Ovary (tissue), 7 donors: ENCODE measurements at regions not wholly inside any gene's neighbourhood (a gene's known extent, or its start where the extent isn't known, plus 50 kb on each side); places are given as distances from the start of the nearest gene placed in this dataset.
A peak's percentile ranks its signal among the peaks of the same experiment; 100 is the strongest.

Experiments
- DNase-seq, 5 donors: peaks; one replicate each; pipeline ENCODE4 v3.0.0-alpha.2; 2019 to 2020
- H3K27ac ChIP-seq, 2 donors: fragments of 200-600 bp; one replicate each; pipeline versions ENCODE4 v1.5.1 to v1.8.0; 2019 to 2022
- H3K27me3 ChIP-seq: fragments of 200-600 bp; one replicate; pipeline ENCODE4 v1.8.0; 2022
- H3K36me3 ChIP-seq: fragments of 200-600 bp; sonication (generic); one replicate; pipeline ENCODE4 v1.5.1; 2019
- H3K4me1 ChIP-seq: one replicate; pipeline ENCODE4 v1.8.1; 2013; ENCODE audit warnings: mild to moderate bottlenecking, moderate library complexity; ENCODE audit not compliant: insufficient read depth
- H3K4me3 ChIP-seq: fragments of 200-600 bp; sonication (generic); one replicate; pipeline ENCODE4 v1.5.1; 2017
- H3K9me3 ChIP-seq, 2 donors: fragments of 200-600 bp in 1 of 2; sonication (generic) in 1 of 2; one replicate each; pipeline versions ENCODE4 v1.5.1 to v1.8.1; 2013 to 2019; ENCODE audit warnings: mild to moderate bottlenecking in 1 of 2, moderate library complexity in 1 of 2
- EP300 ChIP-seq: sonication (generic); formaldehyde crosslinking; IDR thresholded peaks from one replicate; pipeline ENCODE4 v1.6.1; 2017; ENCODE audit warnings: antibody characterized with exemption
- POLR2A ChIP-seq: fragments of 450-650 bp; IDR thresholded peaks from one replicate; pipeline ENCODE4 v1.6.1; 2017; ENCODE audit warnings: antibody characterized with exemption, mild to moderate bottlenecking, moderate library complexity
- WGBS, 3 donors: extraction: QIAGEN DNeasy Blood & Tissue Kit in 1 of 3; methylation state at CpG; one replicate each; pipeline versions ENCODE4 v1.1.5 to v1.1.7; 2013 to 2017; 5-methylcytosine and 5-hydroxymethylcytosine counted together
- intact Hi-C, 4 donors: fragments of 100-400 bp; cut with DNase I; formaldehyde crosslinking; loops; one replicate each; pipeline versions ENCODE4 v1.11.0 to v1.15.1; 2022 to 2023
- TF ChIP-seq, protein P1 (sequence below), 3 donors: fragments of 450-650 bp in 2 of 3; fragments of 200-600 bp in 1 of 3; IDR thresholded peaks; one replicate each; pipeline versions ENCODE4 v1.5.1 to v1.8.0; 2016 to 2022; ENCODE audit warnings: antibody characterized with exemption in 3 of 3, mild to moderate bottlenecking in 1 of 3
- donor health status: DM: no; HTN: no; CAD: no; lungs with moderate emphysema.
- donor health status: DM: no; HTN: no; CAD: no.
- donor health status: Bipolar disorder and iron deficiency.
- donor health status: DM: no; HTN: no; CAD: no.
- donor health status: DM: yes; HTN: yes; CAD: no.

DNA sequence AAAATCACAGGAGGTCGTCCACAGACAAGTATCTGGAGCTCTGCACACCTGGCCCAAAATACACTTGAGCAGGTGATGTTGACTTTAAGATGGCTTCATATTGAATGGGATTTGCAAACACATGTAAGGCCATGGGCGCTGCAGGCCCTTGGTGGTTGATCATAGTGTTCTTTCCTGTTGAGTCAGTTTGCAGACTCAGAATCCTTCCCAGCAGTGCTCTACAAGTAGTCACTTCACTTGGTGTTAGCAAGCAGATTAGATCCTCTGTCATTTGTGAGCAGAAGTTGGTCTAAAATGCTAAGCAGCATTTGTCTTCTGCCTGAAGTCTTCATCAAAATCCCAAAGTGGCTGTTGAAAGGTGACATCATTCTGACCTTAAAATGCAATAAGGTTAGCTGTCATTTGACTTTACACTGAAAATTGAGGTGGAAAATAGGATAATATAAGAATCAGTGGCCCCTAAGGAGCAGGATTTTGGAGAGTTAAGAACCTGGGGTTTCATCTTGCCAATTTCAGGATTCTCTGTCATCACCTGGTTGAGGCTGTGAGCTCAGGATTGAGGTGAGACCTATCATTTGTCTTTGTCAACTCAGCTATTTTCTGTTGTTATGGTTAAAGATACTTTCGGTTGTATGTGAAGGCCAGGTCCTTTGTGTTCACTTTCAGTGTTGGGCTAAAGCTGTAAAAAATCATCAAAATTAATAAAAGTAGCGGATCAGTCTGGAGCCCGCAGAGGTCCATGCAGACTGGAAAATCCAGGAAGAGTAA lies 114.5 kb downstream of the LRRC70 start:
- Histone ChIP-seq H3K9me3 (no peaks in the 10 kb centered on the region), H3K4me3 (no peak overlapping the region), H3K4me1 (peaks cover 7% of the 10 kb centered on the region), H3K27ac (no peak overlapping the region), H3K27me3 (no peaks in the 10 kb centered on the region), H3K36me3 (no peaks in the 10 kb centered on the region)
- intact Hi-C loops = no loop called here
- 87 to 92% (median 90%) methylated on average over 5 of the region's 5 CpGs for WGBS, 3 donors
- DNase-seq = no peak
- no peak for TF ChIP-seq POLR2A
- TF ChIP-seq, protein P1, sequence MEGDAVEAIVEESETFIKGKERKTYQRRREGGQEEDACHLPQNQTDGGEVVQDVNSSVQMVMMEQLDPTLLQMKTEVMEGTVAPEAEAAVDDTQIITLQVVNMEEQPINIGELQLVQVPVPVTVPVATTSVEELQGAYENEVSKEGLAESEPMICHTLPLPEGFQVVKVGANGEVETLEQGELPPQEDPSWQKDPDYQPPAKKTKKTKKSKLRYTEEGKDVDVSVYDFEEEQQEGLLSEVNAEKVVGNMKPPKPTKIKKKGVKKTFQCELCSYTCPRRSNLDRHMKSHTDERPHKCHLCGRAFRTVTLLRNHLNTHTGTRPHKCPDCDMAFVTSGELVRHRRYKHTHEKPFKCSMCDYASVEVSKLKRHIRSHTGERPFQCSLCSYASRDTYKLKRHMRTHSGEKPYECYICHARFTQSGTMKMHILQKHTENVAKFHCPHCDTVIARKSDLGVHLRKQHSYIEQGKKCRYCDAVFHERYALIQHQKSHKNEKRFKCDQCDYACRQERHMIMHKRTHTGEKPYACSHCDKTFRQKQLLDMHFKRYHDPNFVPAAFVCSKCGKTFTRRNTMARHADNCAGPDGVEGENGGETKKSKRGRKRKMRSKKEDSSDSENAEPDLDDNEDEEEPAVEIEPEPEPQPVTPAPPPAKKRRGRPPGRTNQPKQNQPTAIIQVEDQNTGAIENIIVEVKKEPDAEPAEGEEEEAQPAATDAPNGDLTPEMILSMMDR (IDR thresholded peaks at IDR 0.05) = no peak
- no peak for TF ChIP-seq EP300

DNA sequence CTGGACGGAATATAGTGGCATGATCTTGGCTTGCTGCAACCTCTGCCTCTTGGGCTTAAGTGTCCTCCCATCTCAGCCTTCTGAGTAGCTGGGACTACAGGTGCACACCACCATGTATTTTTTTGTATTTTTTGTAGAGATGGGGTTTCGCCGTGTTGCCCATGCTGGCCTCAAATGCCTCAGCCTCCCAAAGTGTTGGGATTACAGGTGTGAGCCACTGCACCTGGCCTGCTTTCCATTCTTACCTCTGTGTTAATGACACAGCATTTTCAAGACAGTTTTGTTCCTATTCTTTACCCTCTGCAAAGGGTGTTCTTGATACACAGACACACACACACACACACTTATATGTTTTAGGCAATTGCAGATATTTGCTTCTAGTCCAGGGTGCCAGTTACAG lies 113.3 kb downstream of the LRRC70 start:
- no peak for DNase-seq
- 97 to 99% (median 98%) methylated on average over 3 of the region's 3 CpGs for WGBS, 3 donors
- H3K9me3 ChIP-seq = no peaks in the 10 kb centered on the region
- H3K4me1 ChIP-seq = peaks cover 7% of the 10 kb centered on the region
- intact Hi-C loops = no loop called here
- H3K36me3 ChIP-seq = no peaks in the 10 kb centered on the region
- no peak overlapping the region for H3K4me3 ChIP-seq
- no peak overlapping the region for H3K27ac ChIP-seq
- no peaks in the 10 kb centered on the region for H3K27me3 ChIP-seq
- TF ChIP-seq POLR2A = no peak
- TF ChIP-seq, protein P1 (IDR thresholded peaks at IDR 0.05) = no peak
- no peak for TF ChIP-seq EP300

DNA sequence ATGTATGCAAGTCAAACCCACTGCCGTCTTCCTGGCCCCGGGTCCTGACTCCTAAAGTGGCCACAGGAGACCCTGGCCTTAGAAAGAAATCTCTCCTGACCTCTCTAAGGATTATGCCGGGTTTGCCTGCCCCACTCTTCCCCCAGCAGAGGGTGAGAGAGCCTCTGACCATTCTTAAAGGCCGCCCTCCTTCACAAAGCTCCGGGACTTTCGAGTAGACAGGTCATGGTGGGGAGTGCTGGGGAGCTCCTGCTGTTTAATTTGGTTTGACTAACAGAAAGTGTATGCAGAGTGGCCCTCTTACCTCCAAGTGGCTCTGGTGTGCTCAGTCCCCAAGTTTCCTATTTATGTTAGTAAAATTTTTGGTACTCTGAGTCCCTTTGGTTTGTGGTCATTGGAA lies 111.8 kb downstream of the LRRC70 start:
- TF ChIP-seq EP300 (no peak), POLR2A (no peak)
- H3K4me1 ChIP-seq = peaks cover 7% of the 10 kb centered on the region
- no peaks in the 10 kb centered on the region for H3K36me3 ChIP-seq
- no peaks in the 10 kb centered on the region for H3K27me3 ChIP-seq
- peak overlapping the region in 1 of 2 donors; percentile 56 for H3K27ac ChIP-seq
- WGBS, 3 donors = 78 to 84% (median 79%) methylated on average over 6 of the region's 6 CpGs
- H3K4me3 ChIP-seq = no peak overlapping the region
- intact Hi-C loops = no loop called here
- H3K9me3 ChIP-seq = no peaks in the 10 kb centered on the region
- no peak for DNase-seq

DNA sequence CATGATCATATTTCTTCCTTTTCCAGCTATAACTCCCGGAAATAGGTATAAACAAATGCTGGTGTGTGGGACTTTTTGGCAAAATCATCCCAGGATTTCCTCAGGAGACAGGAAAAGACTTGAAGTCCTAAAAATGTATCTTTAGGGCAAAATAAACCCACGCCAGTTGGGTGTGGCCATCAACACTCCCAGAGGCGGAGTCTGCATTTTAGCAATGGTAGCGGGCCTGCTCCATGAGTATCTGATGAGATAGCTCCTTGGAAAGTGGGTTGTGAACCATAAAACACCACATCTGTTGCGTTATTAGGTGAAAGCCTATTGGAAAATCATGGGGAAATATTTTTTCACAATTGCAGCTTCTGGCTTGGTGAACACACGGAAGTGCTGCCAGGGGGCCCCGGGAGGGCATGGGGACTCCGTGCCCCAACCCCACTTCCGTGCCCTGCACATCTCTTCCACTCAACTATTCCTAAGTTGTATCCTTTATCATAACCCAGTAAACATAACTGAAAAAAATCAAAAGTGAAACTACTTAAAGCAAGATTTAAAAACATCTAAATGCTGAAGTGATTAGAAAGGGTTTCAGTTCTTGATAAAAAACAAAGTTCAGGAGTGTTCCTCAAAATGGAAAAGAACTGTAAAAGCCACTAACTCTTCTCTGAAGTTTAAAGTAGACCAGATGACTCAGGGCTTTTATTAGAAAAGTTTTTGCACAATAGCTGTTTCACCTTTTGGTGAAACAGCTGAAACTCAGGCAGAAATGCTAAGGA lies 111.2 kb downstream of the LRRC70 start:
- no peaks in the 10 kb centered on the region for H3K36me3 ChIP-seq
- WGBS, 3 donors = 44 to 55% (median 45%) methylated on average over 9 of the region's 9 CpGs
- intact Hi-C loops = no loop called here

More for the DNA sequence above, 111.2 kb downstream of the LRRC70 start:
- H3K27me3 ChIP-seq = no peaks in the 10 kb centered on the region
- TF ChIP-seq, protein P1 (IDR thresholded peaks at IDR 0.05) = no peak
- TF ChIP-seq POLR2A = no peak
- TF ChIP-seq EP300 = no peak
- peaks cover 7% of the 10 kb centered on the region for H3K4me1 ChIP-seq
- H3K4me3 ChIP-seq = no peak overlapping the region
- no peaks in the 10 kb centered on the region for H3K9me3 ChIP-seq
- no peak for DNase-seq
- peak overlapping the region in 1 of 2 donors; percentile 56 for H3K27ac ChIP-seq
